Spleen (tissue), 11 donors: ENCODE measurements at regions not wholly inside any gene's neighbourhood (a gene's known extent, or its start where the extent isn't known, plus 50 kb on each side); places are given as distances from the start of the nearest gene placed in this dataset.
"Not testable (repeated sequence)": the region's sequence is repeated elsewhere in the genome, so short reads cannot be mapped to it uniquely, and the experiment has no call there.

Experiments used
- DNase-seq: peaks from one replicate; pipeline ENCODE4 v3.0.0-alpha.2; 2020
- H3K27ac ChIP-seq, 8 donors: fragments of 200-600 bp; sonication (generic) in 7 of 8; 1 replicate in 4 of 8; 2 replicates in 4 of 8; pipeline versions ENCODE4 v1.5.0 to v1.8.0; 2016 to 2021; ENCODE audit warnings: inconsistent platforms in 4 of 8, mild to moderate bottlenecking in 4 of 8, moderate library complexity in 1 of 8
- H3K27me3 ChIP-seq, 7 donors: fragments of 200-600 bp; sonication (generic) in 6 of 7; replicated peaks in 1 of 7; 1 replicate in 4 of 7; 2 replicates in 3 of 7; pipeline versions ENCODE4 v1.5.0 to v1.8.0; 2016 to 2021; ENCODE audit warnings: inconsistent platforms in 3 of 7, mild to moderate bottlenecking in 1 of 7
- H3K36me3 ChIP-seq, 6 donors: fragments of 200-600 bp; sonication (generic) in 5 of 6; 1 replicate in 4 of 6; 2 replicates in 2 of 6; pipeline versions ENCODE4 v1.5.0 to v1.8.0; 2016 to 2021; ENCODE audit warnings: inconsistent platforms in 2 of 6
- H3K4me1 ChIP-seq, 6 donors: fragments of 200-600 bp; sonication (generic) in 5 of 6; 1 replicate in 3 of 6; 2 replicates in 3 of 6; pipeline versions ENCODE4 v1.5.0 to v1.8.0; 2016 to 2021; ENCODE audit warnings: inconsistent platforms in 3 of 6
- H3K4me3 ChIP-seq, 8 donors: fragments of 200-600 bp; sonication (generic) in 7 of 8; 1 replicate in 4 of 8; 2 replicates in 4 of 8; pipeline versions ENCODE4 v1.5.0 to v1.8.0; 2016 to 2021; ENCODE audit warnings: inconsistent platforms in 4 of 8, mild to moderate bottlenecking in 4 of 8, moderate library complexity in 2 of 8
- H3K9me3 ChIP-seq, 8 donors: fragments of 200-600 bp; sonication (generic) in 7 of 8; 1 replicate in 4 of 8; 2 replicates in 4 of 8; pipeline versions ENCODE4 v1.5.0 to v1.8.0; 2016 to 2021; ENCODE audit warnings: inconsistent platforms in 4 of 8
- POLR2A ChIP-seq, 3 donors: fragments of 450-650 bp; IDR thresholded peaks; one replicate each; pipeline ENCODE4 v1.5.1; 2017; ENCODE audit warnings: antibody characterized with exemption in 3 of 3, mild to moderate bottlenecking in 1 of 3
- POLR2AphosphoS5 ChIP-seq, 3 donors: sonication (generic); formaldehyde crosslinking; IDR thresholded peaks; one replicate each; pipeline ENCODE4 v1.5.1; 2017; ENCODE audit warnings: antibody characterized with exemption in 3 of 3
- WGBS, 5 donors: extraction: QIAGEN DNeasy Blood & Tissue Kit in 3 of 5; methylation state at CpG; one replicate each; pipeline versions ENCODE4 v1.1.5 to v1.1.7; 2013 to 2018; 5-methylcytosine and 5-hydroxymethylcytosine counted together
- intact Hi-C: fragments of 100-400 bp; cut with DNase I; formaldehyde crosslinking; loops from one replicate; pipeline ENCODE4 v1.15.0; 2023; ENCODE audit warnings: low total_unique reads
- TF ChIP-seq, protein P1 (sequence below), 11 experiments: fragments of 200-600 bp in 7 of 11; fragments of 450-650 bp in 4 of 11; sonication (generic) in 4 of 11; IDR thresholded peaks in 8 of 11; conservative IDR thresholded peaks in 3 of 11; 1 replicate in 7 of 11; 2 replicates in 4 of 11; pipeline versions ENCODE4 v1.4.0 to v1.8.0; 2016 to 2021; ENCODE audit warnings: antibody characterized with exemption in 11 of 11, inconsistent platforms in 4 of 11, mild to moderate bottlenecking in 1 of 11
- donor health status: healthy with polysubstance abuse.
- donor health status: DM: no; HTN: no; CAD: no; lungs with moderate emphysema.
- donor health status: DM: no; HTN: no; CAD: no.
- donor health status: Bipolar disorder and iron deficiency.
- donor health status: healthy.
- donor health status: DM: no; HTN: no; CAD: no.
- donor health status: DM: yes; HTN: yes; CAD: no.

- Histone ChIP-seq H3K4me3 (no peak overlapping the region), H3K9me3 (peaks cover 0 to 3% (median 0%) of the 10 kb centered on the region in 8 donors), H3K4me1 (no peaks in the 10 kb centered on the region), H3K27ac (no peak overlapping the region), H3K36me3 (no peaks in the 10 kb centered on the region), H3K27me3 (no peaks in the 10 kb centered on the region)
- 57 to 84% (median 79%) methylated on average over 2 of the region's 2 CpGs for WGBS, 5 donors
- no peak for DNase-seq
- intact Hi-C loops, result no loop called here
- TF ChIP-seq POLR2A (IDR thresholded peaks at IDR 0.05), result no peak
- TF ChIP-seq, protein P1, sequence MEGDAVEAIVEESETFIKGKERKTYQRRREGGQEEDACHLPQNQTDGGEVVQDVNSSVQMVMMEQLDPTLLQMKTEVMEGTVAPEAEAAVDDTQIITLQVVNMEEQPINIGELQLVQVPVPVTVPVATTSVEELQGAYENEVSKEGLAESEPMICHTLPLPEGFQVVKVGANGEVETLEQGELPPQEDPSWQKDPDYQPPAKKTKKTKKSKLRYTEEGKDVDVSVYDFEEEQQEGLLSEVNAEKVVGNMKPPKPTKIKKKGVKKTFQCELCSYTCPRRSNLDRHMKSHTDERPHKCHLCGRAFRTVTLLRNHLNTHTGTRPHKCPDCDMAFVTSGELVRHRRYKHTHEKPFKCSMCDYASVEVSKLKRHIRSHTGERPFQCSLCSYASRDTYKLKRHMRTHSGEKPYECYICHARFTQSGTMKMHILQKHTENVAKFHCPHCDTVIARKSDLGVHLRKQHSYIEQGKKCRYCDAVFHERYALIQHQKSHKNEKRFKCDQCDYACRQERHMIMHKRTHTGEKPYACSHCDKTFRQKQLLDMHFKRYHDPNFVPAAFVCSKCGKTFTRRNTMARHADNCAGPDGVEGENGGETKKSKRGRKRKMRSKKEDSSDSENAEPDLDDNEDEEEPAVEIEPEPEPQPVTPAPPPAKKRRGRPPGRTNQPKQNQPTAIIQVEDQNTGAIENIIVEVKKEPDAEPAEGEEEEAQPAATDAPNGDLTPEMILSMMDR (IDR thresholded peaks at IDR 0.05 in 8 of 11, conservative IDR thresholded peaks at IDR 0.05 in 3 of 11), result no peak
- no peak for TF ChIP-seq POLR2AphosphoS5 (IDR thresholded peaks at IDR 0.05)
These were observed 365.6 kb upstream of the DPPA4 start for GRCh38 chr3:109702976-109703375.

GRCh38 chr3:109705133-109705532, 367.8 kb upstream of the DPPA4 start:
- DNase-seq, H3K9me3 ChIP-seq, H3K27me3 ChIP-seq, H3K4me1 ChIP-seq, H3K36me3 ChIP-seq, intact Hi-C loops, H3K27ac ChIP-seq, H3K4me3 ChIP-seq: not testable (repeated sequence)
- 56 to 88% (median 77%) methylated on average over 1 of the region's 1 CpG for WGBS, 5 donors

DNA sequence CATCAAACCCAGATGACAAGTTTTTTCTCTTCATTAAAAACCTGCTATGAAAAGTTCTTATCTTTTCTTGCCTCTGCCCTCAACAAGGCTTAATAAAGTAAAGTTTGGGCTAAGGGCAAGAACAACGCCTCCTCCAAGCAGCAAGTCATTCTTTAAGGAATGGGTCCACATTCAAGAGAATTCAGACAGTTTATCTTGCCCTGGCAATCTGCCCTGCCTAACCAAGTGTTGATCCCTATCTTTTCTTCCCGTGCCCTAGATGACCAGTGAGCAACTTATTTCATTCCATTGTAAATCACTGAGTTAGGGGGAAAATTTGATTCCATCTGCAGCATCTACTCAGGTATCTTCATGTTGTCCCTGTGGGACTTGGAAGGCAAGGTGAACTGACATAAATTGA, 370.3 kb upstream of the DPPA4 start:
- Histone ChIP-seq H3K4me3 (no peak overlapping the region), H3K9me3 (peaks cover 0 to 5% (median 0%) of the 10 kb centered on the region in 8 donors), H3K36me3 (no peaks in the 10 kb centered on the region), H3K4me1 (no peaks in the 10 kb centered on the region), H3K27me3 (no peaks in the 10 kb centered on the region), H3K27ac (no peak overlapping the region)
- DNase-seq, result no peak
- intact Hi-C loops, result no loop called here
- TF ChIP-seq, protein P1 (IDR thresholded peaks at IDR 0.05 in 8 of 11, conservative IDR thresholded peaks at IDR 0.05 in 3 of 11), result no peak
- TF ChIP-seq POLR2AphosphoS5 (IDR thresholded peaks at IDR 0.05) (no peak), POLR2A (IDR thresholded peaks at IDR 0.05) (no peak)
- 41 to 59% (median 52%) methylated on average over 2 of the region's 2 CpGs for WGBS, 5 donors

DNA sequence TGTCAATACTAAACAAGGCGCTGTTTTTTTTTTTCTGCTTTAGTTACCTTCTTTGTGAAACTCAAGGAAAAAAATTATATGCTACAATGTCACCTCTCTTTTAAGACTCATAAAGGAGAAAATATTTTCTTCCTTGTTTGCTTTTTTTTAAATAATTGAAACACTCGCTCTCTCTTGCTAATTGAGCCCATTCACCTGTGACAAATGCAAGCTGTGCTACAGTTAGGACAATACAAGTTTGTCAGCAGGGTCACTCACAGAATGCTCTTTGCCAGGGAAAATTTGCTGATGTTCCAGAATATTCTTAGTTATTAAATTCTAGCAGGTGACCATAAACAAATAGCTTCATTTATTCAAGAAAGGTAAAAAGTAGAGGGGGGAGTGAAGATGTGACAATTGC, 375.9 kb upstream of the DPPA4 start:
- intact Hi-C loops, result no loop called here
- no peaks in the 10 kb centered on the region for H3K4me1 ChIP-seq
- no peak overlapping the region for H3K27ac ChIP-seq
- TF ChIP-seq, protein P1 (IDR thresholded peaks at IDR 0.05 in 8 of 11, conservative IDR thresholded peaks at IDR 0.05 in 3 of 11), result no peak
- no peak for TF ChIP-seq POLR2AphosphoS5 (IDR thresholded peaks at IDR 0.05)
- no peak for TF ChIP-seq POLR2A (IDR thresholded peaks at IDR 0.05)
- H3K27me3 ChIP-seq, result no peaks in the 10 kb centered on the region
- peaks cover 0 to 5% (median 0%) of the 10 kb centered on the region in 8 donors for H3K9me3 ChIP-seq
- 76 to 81% (median 80%) methylated on average over 2 of the region's 2 CpGs for WGBS, 5 donors
- H3K36me3 ChIP-seq, result no peaks in the 10 kb centered on the region
- H3K4me3 ChIP-seq, result no peak overlapping the region
- no peak for DNase-seq

DNA sequence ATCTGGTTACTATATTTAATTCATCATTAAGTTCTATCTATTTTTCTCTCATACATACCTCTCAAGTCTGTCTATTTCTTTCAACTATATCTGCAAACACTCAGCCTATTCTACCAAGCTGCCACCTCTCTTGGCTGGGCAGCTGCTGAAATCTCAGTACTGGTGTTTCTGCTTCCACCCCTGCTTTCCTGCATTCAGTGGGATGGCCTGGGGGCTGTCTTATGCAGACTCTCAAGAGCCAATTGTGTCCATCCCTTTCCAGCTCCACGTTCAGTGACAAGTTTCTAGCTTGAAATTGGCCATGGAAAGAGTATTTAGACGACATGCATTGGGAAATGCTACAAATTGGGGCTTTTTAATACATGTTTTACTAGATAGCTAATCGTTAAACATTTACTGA, 378.4 kb upstream of the DPPA4 start:
- Histone ChIP-seq H3K4me1 (no peaks in the 10 kb centered on the region), H3K27me3 (no peaks in the 10 kb centered on the region), H3K27ac (no peak overlapping the region), H3K4me3 (no peak overlapping the region), H3K9me3 (no peaks in the 10 kb centered on the region), H3K36me3 (no peaks in the 10 kb centered on the region)
- no peak for DNase-seq
- TF ChIP-seq, protein P1 (IDR thresholded peaks at IDR 0.05 in 8 of 11, conservative IDR thresholded peaks at IDR 0.05 in 3 of 11), result no peak
- no peak for TF ChIP-seq POLR2A (IDR thresholded peaks at IDR 0.05)
- TF ChIP-seq POLR2AphosphoS5 (IDR thresholded peaks at IDR 0.05), result no peak
- WGBS, 5 donors, result 46 to 62% (median 56%) methylated on average over 3 of the region's 3 CpGs
- intact Hi-C loops, result no loop called here
